Tibial artery (tissue), 4 donors: ENCODE measurements at regions not wholly inside any gene's neighbourhood (a gene's known extent, or its start where the extent isn't known, plus 50 kb on each side); places are given as distances from the start of the nearest gene placed in this dataset.

Experiments used
- DNase-seq, 2 donors: peaks; one replicate each; pipeline ENCODE4 v3.0.0-alpha.2; 2019
- H3K27ac ChIP-seq, 2 donors: fragments of 200-600 bp; sonication (generic) in 1 of 2; 1 replicate in 1 of 2; 2 replicates in 1 of 2; pipeline ENCODE4 v1.5.1; 2018 to 2019; ENCODE audit warnings: mild to moderate bottlenecking in 1 of 2
- H3K27me3 ChIP-seq, 2 donors: fragments of 200-600 bp; sonication (generic) in 1 of 2; one replicate each; pipeline versions ENCODE4 v1.5.1 to v1.6.0; 2016 to 2019
- H3K36me3 ChIP-seq, 3 donors: fragments of 200-600 bp; sonication (generic) in 2 of 3; one replicate each; pipeline ENCODE4 v1.5.1; 2016 to 2019; ENCODE audit warnings: mild to moderate bottlenecking in 2 of 3
- H3K4me1 ChIP-seq, 4 donors: fragments of 200-600 bp; sonication (generic) in 2 of 4; 1 replicate in 3 of 4; 2 replicates in 1 of 4; pipeline ENCODE4 v1.5.1; 2016 to 2019
- H3K4me3 ChIP-seq, 2 donors: fragments of 200-600 bp; sonication (generic) in 1 of 2; 1 replicate in 1 of 2; 2 replicates in 1 of 2; pipeline ENCODE4 v1.5.1; 2018 to 2019; ENCODE audit warnings: mild to moderate bottlenecking in 2 of 2
- H3K9me3 ChIP-seq, 3 donors: fragments of 200-600 bp; sonication (generic) in 1 of 3; one replicate each; pipeline ENCODE4 v1.5.1; 2016 to 2019
- intact Hi-C: fragments of 100-400 bp; cut with DNase I; formaldehyde crosslinking; loops from one replicate; pipeline ENCODE4 v1.15.0; 2023; ENCODE audit warnings: low total_unique reads
- TF ChIP-seq, protein P1 (sequence below), 2 experiments: fragments of 200-600 bp in 1 of 2; fragments of 450-650 bp in 1 of 2; IDR thresholded peaks; one replicate each; pipeline ENCODE4 v1.5.1; 2017 to 2019; ENCODE audit warnings: antibody characterized with exemption in 2 of 2, mild to moderate bottlenecking in 1 of 2, moderate library complexity in 1 of 2

DNA sequence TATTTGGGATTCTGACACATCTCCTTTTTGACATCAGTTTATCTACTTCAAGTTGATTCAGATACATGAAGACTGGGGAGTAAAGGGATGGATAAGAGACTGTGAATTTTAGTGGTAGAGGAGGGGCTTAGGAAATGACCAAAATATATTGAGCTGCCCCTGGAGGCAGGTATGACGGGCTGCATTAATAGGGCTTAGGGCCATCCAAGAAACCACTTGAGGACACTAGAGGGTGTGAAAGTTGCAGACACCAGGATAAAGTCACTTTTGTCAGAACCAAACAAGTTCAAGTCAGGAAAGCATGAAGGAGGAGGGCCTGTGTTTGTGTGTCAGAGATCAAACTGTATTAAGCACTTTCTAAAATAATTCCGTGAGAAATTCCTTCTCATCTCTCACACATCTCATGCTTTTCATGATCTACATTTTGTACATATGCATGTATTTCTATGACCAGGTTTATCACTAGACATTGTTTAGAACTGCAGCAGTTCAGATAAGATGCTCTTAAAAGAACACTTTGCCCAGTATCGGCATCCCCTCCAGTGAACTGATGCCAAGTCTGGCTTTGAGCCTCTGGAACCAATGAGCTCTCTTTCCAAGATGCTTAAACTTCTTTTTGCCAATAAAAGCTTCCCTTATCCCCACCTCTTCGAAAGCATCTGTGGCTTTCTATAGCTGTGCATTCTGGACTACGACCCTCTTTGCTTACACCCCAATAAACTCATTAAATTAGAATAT lies 136.9 kb downstream of the SLC38A1 start:
- intact Hi-C loops = loop anchor here (2.0 kb wide), 1 partner anchor 37 kb away; no protein-coding TSS in a partner anchor
- DNase-seq = no peak
- Histone ChIP-seq H3K27ac (no peak overlapping the region), H3K9me3 (no peaks in the 10 kb centered on the region), H3K36me3 (no peaks in the 10 kb centered on the region), H3K4me1 (peaks cover 0 to 4% (median 0%) of the 10 kb centered on the region in 4 donors), H3K4me3 (no peak overlapping the region), H3K27me3 (no peaks in the 10 kb centered on the region)
- TF ChIP-seq, protein P1, sequence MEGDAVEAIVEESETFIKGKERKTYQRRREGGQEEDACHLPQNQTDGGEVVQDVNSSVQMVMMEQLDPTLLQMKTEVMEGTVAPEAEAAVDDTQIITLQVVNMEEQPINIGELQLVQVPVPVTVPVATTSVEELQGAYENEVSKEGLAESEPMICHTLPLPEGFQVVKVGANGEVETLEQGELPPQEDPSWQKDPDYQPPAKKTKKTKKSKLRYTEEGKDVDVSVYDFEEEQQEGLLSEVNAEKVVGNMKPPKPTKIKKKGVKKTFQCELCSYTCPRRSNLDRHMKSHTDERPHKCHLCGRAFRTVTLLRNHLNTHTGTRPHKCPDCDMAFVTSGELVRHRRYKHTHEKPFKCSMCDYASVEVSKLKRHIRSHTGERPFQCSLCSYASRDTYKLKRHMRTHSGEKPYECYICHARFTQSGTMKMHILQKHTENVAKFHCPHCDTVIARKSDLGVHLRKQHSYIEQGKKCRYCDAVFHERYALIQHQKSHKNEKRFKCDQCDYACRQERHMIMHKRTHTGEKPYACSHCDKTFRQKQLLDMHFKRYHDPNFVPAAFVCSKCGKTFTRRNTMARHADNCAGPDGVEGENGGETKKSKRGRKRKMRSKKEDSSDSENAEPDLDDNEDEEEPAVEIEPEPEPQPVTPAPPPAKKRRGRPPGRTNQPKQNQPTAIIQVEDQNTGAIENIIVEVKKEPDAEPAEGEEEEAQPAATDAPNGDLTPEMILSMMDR (IDR thresholded peaks at IDR 0.05) = no peak

DNA sequence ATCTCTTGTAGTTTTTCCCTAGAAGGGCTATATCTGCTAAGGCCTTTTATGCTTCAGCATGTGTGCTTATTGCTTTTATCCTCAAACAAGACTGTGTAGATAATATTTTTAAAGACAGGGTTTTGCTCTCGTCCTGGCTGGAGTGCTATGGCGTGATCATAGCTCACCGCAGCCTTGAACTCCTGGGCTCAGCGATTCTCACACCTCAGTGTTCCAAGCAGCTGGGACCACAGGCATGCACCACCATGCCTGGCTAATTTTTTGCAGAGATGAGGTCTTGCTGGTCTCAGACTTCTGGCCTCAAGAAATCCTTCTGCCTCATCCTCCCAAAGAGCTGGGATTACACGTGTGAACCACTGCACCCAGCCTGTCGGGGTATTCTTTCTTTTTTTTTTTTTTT lies 137.3 kb upstream of the SCAF11 start:
- H3K4me1 ChIP-seq = peaks cover 0 to 4% (median 0%) of the 10 kb centered on the region in 4 donors
- DNase-seq = no peak
- intact Hi-C loops = loop anchor here (10.0 kb wide), 2 partner anchors 177 to 537 kb away; no protein-coding TSS in a partner anchor

DNA sequence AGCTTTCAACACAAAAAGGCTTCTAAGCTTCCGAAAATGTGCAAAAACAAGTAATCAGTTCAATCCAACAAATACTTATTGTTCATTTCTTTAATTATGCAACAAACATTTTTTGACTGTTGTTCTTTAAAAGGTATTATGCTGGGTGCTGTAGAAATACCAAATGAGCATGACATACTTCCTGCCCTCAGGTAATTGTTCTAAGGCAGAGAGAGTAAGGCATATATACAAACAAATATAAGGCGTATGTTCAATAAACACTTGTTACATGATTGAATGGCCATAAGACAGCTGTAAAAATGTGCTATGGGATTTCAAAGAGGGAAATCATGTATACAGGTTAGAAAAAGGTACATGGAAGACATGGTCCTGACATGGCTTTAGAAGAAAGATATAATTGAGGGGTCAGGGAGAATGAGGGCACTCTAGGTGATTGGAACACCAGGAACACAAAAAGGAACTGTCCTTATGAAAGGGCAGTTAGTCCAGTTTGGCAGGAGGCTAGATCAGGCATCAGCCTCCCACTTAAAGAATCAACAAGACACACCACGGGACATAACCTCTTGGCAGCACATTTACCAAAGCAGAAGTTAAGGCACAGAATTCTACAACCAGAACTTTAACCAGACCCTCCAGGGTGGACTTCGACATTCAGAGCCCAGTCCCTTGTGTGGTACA lies 135.8 kb upstream of the SCAF11 start:
- H3K36me3 ChIP-seq = no peaks in the 10 kb centered on the region
- H3K27me3 ChIP-seq = no peaks in the 10 kb centered on the region
- H3K9me3 ChIP-seq = no peaks in the 10 kb centered on the region
- H3K27ac ChIP-seq = no peak overlapping the region
- H3K4me1 ChIP-seq = no peaks in the 10 kb centered on the region
- intact Hi-C loops = loop anchor here (10.0 kb wide), 2 partner anchors 179 to 539 kb away; no protein-coding TSS in a partner anchor
- no peak for DNase-seq
- TF ChIP-seq, protein P1 (IDR thresholded peaks at IDR 0.05) = no peak
- no peak overlapping the region for H3K4me3 ChIP-seq

More for the DNA sequence above, 137.3 kb upstream of the SCAF11 start:
- TF ChIP-seq, protein P1 (IDR thresholded peaks at IDR 0.05) = no peak
- H3K27ac ChIP-seq = no peak overlapping the region
- H3K4me3 ChIP-seq = no peak overlapping the region
- no peaks in the 10 kb centered on the region for H3K36me3 ChIP-seq
- H3K27me3 ChIP-seq = no peaks in the 10 kb centered on the region
- H3K9me3 ChIP-seq = no peaks in the 10 kb centered on the region

DNA sequence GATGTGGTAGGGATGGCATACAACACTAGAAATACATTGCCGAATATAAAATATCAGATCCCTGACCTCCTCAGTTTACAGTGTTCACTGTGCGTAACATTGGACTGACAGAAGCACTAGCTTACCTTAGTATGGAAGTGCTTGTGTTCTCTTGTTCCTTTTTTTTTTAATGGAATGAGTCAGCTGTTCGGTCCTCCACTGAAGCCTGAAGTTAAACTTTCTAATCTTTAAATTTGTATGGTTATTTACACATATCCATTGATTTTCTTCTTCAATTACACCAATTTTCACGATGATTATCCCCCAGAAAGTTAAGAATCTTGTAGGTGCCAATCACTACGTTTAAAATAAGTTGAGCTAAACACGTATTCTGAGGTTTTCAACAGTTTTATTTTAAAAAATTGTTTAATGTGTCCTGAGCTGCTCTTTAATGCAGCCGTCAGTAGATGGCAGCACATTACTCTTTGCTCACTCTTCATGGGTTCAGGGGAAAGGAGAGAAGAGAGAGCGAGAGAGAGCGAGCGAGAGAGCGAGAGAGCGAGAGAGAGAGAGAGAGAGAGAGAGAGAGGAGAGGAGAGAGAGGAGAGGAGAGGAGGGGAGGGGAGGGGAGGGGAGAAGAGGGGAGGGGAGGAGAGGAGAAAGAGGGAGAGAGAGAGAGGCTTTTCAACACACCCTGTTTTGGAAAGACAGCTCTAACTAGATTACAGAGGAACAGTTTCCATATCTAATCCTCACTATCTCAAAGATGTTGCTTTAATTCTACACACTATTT lies 134.7 kb upstream of the SCAF11 start:
- Histone ChIP-seq H3K4me1 (no peaks in the 10 kb centered on the region), H3K36me3 (no peaks in the 10 kb centered on the region), H3K27ac (no peak overlapping the region), H3K4me3 (peak overlapping the region; percentile 24 to 40), H3K9me3 (no peaks in the 10 kb centered on the region), H3K27me3 (no peaks in the 10 kb centered on the region)
- peak in 1 of 2 donors; percentile 45 for DNase-seq
- TF ChIP-seq, protein P1 (IDR thresholded peaks at IDR 0.05) = peak; percentile 54 to 73
- intact Hi-C loops = loop anchor here (10.0 kb wide), 2 partner anchors 180 to 540 kb away; no protein-coding TSS in a partner anchor

DNA sequence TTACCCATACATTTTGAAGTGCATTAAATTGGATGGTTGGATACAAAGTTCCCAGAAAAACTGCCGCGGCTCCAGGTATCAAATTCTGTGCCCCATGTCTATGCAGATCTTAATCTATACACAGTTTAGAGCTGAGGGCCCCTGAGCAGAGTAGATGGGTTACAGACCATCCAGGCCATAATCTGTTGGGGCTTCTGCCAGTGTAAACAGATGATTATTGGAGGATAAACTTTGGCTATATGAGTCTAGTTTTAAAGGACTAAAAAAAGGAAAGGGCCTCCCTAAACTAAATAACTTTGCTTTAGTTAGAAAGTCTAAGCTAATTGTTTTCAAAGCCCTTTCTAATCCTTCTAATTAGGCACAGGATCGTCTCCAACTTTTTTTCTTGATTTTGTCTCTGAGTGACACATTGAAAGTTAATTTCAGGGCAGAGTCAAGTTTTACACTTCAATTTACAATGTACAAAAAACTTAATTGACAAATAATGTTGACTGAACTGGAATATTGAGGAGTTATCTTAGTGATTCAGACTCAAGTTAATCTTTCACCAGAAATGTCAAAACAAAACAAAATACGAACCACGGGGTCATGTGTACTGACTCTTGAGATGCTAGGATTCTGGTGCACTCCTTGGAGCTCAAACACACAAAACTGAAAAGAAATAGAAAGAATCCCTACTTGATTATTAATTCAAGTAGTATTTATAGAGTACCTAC lies 133.9 kb upstream of the SCAF11 start:
- intact Hi-C loops = loop anchor here (10.0 kb wide), 2 partner anchors 181 to 541 kb away; no protein-coding TSS in a partner anchor
- H3K27me3 ChIP-seq = no peaks in the 10 kb centered on the region
- H3K36me3 ChIP-seq = no peaks in the 10 kb centered on the region
- DNase-seq = no peak
- no peaks in the 10 kb centered on the region for H3K4me1 ChIP-seq
- H3K4me3 ChIP-seq = no peak overlapping the region
- no peak overlapping the region for H3K27ac ChIP-seq
- TF ChIP-seq, protein P1 (IDR thresholded peaks at IDR 0.05) = no peak
- H3K9me3 ChIP-seq = no peaks in the 10 kb centered on the region
